GM19463 (cell line): ENCODE measurements at regions not wholly inside any gene's neighbourhood (a gene's known extent, or its start where the extent isn't known, plus 50 kb on each side); places are given as distances from the start of the nearest gene placed in this dataset.
A peak's percentile ranks its signal among the peaks of the same experiment; 100 is the strongest.
"Not testable (repeated sequence)": the region's sequence is repeated elsewhere in the genome, so short reads cannot be mapped to it uniquely, and the experiment has no call there.

Source experiments
- ATAC-seq: cut with Tn5 transposase; IDR thresholded peaks from one replicate; pipeline ENCODE4 v1.9.1; 2021; ENCODE audit warnings: mild to moderate bottlenecking, moderate library complexity; ENCODE audit not compliant: unreplicated experiment

- no peak for ATAC-seq
These were observed 51.2 kb upstream of the TMSB15B start for GRCh38 chrX:103911236-103911635.

DNA sequence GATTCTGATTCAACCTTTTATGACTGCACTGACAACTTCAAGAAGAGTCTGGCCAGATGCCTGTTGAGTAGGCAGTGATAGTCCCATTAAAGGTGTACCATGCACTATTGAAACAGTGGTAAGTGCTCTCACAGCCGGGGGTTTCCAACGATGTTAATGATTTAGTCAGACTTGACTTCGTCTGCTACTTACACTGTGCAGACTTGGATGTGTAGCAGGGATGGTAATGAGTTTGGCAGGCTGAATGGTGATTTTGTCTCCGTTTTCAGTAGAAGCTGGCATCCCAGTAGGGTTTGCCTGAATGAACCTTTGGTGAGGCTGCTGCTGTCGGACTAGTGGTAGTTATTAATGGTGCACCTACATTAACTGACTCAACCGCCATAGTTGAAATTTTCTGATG, 52.0 kb upstream of the TMSB15B start:
- ATAC-seq = peak; percentile 83

DNA sequence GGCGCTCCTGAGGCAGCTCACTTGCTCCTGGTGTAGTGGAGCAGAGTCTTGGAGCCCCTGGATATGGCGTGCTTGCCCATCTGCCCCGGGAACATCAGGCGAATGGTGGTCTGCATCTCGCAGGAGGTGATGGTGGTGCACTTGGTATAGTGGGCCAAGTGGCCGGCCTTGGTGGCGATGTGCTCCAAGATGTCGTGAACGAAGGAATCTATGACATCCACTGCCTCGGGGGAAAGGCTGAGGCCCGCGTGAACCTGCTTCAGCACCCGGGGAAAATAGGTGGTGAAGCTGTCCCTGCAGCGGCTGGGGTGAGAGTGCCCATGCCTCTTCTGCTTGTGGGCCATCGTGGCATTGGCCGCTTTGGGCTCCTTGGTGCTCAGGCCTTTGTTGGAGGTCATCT, 58.1 kb upstream of the TMSB15B start:
- no peak for ATAC-seq

GRCh38 chrX:103902606-103903005, 59.8 kb upstream of the TMSB15B start:
- not testable (repeated sequence) for ATAC-seq

DNA sequence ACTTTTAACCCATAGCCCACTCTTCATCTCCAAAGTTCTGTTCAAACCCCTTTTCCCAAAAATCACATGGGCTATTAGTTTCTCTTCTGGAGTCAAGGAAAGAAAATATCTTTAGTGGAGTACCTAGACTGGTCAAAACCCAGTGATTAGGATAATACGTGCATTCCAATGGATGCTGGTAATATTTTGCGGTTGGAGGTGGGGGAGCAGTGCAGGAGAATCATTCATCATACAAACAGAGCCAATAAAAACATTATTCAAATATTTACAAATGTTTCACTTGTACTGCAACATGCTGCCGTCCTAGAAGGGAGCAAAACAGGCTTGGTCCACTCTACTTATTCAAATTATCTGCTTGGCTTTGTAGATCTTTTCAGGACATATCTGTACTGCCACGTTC, 57.2 kb upstream of the RAB9B start:
- ATAC-seq = no peak

DNA sequence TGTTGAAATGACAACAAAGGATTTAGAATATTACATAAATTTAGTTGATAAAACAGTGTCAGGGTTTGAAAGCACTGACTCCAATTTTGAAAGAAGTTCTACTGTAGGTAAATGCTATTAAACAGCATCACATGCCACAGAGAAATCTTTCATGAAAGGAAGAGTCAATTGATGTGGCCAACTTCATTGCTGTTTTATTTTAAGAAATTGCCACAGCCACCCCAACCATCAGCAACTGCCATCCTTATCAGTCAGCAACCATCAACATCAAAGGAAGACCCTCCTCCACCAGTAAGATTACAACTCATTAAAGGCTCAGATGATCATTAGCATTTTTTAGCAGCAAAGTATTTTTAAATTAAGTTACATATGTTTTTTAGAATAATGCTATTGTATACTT, 54.6 kb upstream of the RAB9B start:
- ATAC-seq = no peak

DNA sequence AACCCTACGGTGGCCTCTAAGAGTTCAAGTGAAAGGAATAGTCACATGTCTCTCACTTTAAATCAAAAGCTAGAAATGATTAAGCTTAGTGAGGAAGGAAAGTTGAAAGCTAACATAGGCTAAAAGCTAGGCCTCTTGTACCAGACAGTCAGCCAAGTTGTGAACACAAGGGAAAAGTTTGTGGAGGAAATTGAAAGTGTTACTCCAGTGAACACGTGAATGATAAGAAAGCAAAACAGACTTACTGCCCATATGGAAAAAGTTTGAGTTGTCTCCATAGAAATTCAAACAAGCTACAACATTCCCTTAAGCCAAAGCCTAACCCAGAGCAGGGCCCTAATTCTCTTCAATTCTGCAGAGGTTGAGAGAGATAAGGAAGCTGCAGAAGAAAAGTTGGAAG, 51.5 kb upstream of the RAB9B start:
- no peak for ATAC-seq

DNA sequence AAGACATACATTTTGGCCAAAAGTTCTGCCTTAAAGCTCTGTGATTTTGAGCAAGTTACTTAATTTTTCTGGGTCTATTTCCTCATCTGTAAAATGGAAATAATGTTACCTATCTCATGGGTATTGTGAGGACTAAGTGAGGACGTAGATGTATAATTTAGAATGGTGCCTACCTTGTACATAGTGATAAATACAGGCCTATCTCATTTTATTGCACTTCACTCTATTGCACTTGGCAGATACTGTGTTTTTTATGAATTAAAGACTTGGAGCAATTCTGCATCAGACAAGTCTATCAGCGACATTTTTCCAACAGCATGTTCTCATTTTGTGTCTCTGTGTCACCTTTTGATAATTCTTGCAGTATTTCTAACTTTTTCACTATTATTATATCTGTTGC, 50.9 kb upstream of the RAB9B start:
- ATAC-seq = no peak
